Fibroblast of skin of right biceps (primary cell): ENCODE measurements at regions not wholly inside any gene's neighbourhood (a gene's known extent, or its start where the extent isn't known, plus 50 kb on each side); places are given as distances from the start of the nearest gene placed in this dataset.

Experiments used
- DNase-seq: peaks from one replicate; pipeline ENCODE4 v3.0.0-alpha.2; 2013

DNA sequence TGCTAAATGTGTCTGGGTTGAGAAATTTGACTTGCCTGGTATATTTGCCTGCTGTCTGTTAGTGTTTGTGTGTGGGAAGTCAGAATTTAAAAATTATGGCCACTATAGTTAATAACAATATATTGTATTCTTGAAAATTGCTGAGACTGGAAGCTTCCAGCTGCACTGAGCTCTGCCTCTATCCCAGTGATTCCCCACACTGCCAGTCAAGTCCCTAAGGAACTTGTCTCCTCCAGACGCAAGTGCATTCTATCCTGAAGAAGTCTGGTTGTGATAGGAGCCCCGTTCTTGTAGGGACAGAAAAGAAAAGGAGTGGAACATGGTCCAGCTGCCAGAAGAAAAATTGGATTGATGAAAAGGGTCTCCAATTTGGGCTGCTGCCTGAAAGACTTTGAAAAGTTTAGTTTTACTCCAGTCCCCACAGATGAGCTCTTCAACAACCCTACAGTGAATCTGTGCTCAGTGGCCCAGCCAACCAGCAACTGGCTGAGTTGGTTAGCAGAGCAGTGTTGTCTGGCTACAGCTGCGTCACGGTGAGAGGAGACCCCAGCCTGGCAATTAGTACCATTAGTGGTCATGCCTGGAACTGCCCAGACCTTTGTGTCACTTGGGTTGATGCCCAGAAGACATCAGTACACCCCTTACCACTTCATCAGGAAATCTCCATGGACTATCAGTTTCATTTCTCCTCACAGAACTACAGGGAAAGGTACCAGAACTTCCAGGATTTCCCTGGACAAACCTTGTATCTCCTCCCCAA lies 183.1 kb upstream of the MCHR2 start:
- DNase-seq, result no peak

DNA sequence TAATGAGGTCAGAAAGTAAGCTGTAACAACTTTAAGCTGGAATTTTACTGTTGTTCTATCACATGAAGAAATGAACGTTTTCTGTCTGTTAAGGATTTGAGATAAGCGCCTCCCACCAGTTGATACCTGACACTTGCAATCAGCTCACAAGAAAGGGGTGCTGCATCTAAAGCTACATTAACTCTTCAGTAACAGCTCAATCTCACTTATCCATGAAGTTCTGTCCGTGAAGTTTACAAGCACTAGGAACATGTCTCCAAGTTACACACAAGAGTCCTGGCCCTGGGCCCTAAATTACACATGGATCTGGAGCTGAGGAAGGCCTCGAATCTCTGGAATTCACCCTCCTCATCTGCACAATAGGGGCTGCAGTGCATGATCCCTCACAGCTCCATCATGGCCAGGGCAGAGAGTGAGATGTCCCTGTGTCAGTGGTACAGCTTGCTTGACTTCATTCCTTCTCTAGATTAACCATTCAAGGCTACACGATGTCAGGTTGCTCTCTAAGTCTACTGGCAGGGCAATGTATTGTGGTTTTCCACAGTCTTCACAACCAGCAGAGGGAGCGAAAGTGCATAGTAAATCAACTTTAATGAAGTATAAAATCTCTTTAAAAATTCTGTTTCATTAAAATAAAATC lies 182.4 kb upstream of the MCHR2 start:
- DNase-seq, result peak; percentile 77

DNA sequence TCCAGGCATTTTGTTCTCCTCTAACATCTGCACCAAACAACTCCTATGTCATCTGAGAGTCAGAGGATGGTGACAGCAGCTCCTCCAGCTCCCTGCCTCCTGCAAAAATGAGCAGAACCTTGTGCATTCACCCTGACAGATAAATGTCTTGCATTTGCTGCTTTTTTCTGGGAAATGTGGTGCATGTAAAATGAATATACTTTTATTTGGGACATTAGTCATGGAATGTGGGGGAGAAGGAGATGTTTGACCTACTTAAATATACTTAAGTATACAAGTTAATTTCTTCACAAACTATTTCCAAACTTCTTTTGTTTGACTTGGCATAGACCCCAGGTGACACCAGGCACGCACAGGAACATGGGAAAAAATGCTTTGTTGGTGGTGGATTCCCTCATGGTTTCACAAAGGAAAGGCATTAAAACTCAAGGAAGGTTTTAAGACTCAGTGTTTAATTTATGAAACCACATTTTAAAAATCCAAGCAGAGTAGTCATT lies 181.8 kb upstream of the MCHR2 start:
- peak; percentile 98 for DNase-seq

DNA sequence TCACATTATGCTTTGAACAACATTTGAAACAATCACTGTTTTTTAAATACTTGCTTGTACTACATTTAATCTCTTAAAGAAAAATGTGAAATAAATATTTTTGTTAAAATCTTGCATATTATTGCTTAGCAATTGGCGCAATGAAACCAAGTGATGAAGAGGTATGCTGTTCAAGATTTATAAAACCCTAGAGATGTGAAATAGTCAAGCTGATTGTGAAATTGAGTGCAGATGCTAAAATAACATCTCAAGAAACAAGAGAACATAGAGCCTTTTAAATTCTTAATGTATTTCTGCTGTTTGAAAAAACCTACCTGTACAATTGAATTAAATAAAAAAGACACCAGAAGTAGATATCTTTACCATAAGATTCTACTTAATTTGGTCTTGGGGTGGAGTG lies 179.2 kb upstream of the MCHR2 start:
- DNase-seq, result no peak

DNA sequence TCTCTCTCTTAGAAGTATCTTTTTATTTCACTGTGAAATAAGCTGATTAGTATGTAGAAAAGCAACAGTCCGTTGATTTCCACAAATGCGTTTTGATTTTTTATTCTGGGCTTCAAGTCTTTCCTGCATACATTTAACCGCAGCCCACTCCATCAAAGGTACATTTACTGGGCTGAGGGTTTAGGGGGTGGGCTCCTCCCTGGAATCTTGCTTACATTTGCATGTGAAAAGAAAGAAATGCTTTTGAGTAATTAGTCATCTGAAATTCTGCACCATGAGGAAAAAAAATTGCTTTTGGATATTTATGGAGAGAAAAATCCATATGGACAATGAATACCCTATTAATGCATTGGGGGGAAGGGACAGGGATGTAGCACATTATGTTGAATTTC lies 178.3 kb upstream of the MCHR2 start:
- no peak for DNase-seq

DNA sequence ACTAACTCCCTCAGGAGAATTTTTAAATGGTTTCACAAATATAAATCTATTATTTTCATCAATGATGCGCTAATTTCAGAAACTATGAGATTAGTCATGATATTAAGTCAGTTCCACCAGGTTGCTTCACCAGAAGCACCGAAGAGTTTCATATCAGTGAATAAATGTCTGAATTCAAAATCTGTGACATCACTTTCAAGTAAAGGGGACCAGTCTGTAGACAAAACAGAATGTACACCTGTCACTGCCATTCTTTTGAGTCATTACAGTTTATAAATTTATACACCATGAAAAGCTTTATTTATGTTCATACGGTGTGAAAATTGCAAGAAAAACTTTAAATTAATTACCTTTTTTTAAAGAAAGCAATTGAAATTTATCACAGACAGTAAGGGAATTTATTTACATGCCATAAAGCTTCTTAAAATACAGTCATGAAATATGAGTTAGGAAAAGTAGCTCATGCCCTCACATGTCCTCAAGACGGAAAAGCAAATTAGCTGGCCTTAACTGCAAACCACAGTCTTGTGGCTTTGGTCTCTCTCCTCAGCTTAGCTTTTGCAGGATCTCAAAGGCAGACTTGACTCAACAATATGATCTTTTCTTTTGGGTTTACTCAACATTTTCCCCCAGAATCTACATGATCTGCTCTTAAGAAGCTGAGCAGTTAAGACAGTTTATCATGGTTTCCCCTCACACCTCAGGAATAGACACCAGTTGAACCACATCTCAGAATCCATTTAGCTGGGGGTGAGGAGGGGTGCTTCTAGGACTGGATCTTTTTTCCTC lies 177.7 kb upstream of the MCHR2 start:
- peak; percentile 84 for DNase-seq

DNA sequence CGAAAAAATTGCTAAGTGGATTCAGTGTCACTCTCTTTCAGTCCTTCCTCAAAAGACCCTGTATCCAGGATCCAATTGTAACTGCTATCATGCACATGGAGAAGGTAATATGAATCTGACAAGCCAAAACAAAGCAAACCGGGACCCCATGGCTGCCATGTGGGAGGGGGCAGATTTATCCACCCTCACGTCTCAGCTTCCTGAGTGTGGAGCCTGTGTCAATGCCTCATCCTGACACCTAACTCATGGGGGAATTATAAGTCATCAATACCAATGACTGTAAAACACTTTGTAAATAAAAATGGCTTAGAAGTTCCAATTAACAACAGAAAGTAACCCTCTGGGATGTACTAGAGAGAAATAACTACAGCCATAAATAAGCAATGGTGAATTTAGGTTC lies 174.1 kb upstream of the MCHR2 start:
- no peak for DNase-seq

DNA sequence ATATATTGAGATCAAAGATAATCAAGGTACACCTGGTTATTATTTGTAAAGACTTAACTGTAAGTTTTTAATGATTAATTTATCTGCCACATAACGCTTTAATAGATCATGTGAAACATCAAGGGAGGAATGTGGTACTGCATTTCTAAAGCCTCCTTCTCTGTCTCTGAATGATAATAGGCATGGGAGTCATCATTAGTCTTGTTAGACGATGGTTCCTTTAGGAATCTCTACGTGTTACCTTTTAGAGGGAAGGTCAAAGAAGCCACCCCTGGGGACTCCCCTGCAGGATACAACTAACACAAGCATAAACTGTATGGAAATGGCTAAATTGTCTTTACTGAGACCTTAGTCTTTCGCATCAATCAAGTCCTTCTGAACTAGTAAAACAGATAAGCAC lies 173.6 kb upstream of the MCHR2 start:
- peak; percentile 14 for DNase-seq

DNA sequence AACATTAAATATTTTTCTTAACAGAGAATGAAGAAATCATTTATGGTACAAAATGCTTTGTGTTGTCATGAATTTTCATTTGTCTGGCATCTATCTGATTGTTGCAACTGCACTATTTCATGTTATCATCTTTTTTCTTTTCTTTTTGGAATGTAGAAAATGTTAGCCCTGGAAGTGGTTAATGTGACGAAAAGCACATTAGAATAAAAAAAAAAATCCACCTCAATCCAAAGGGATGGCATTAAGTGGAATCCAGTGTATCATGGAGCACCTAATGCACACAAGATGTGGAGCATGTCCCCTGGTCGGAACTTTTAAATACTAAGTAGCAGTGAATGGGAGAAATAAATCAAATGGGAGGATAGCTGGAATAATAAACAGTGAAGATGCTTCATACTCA lies 172.9 kb upstream of the MCHR2 start:
- DNase-seq, result peak; percentile 90

DNA sequence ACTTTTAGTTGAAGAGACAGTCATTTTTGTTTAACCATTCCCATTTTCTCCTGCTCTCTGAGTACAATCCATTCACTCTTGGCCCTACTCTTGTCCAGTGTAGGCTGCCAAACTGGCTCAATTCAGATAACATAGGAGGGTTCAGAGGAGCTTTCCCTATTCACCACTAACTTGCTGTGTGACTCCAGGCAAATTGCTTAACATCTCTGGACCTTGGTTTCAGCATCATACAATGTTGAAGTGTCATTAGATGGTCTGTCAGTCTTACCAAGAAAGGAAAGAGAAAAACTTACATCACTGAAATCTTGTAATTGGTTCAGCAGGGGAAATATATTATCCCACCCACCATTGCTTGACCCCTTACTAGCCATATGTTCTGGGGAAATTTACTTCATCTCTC lies 171.4 kb upstream of the MCHR2 start:
- DNase-seq, result no peak

DNA sequence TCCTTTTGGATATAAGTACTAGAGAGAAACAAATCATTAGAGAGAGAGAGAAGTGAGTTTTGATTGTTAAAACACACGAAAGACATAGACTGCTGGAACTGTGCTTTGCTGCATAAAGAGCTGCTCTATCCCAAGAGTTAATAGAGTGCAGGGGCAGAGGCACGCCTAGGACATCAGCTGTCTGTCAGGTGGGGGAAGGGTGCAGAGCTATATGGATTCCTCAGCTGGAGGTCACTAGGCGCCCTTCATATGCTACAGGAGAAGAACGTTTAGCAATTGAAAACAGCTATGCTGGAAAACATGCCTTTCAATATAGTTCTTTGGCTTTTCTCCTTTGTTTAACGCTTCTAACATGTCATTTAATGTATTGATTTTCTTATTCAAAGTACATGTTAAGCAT lies 169.0 kb upstream of the MCHR2 start:
- DNase-seq, result no peak

DNA sequence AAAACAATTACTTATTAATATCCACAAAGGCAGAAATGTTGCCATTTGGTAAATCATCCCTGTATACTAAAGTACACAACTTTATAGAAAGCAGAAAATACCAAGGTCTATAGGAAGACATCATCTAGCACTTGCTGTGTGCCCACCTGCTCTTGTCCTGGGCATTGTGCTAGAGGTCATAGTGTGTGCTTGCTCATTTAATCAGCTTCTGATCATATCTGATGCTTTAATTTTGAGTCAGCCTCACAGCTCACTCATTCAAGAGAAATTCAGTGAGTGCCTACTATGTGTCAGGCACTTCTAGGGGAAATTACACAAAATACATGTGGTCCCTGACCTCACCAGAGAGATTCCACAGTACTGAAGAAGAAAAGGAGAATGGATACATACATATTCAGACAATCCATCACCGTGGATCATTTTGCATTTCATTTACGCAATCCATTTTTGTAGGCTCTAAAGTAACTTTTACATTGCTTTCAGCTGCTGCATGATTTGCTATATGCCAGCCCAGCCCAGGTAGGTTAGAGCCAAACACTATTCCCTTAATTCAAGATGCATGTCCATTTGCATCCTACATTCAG lies 167.9 kb upstream of the MCHR2 start:
- DNase-seq, result no peak

DNA sequence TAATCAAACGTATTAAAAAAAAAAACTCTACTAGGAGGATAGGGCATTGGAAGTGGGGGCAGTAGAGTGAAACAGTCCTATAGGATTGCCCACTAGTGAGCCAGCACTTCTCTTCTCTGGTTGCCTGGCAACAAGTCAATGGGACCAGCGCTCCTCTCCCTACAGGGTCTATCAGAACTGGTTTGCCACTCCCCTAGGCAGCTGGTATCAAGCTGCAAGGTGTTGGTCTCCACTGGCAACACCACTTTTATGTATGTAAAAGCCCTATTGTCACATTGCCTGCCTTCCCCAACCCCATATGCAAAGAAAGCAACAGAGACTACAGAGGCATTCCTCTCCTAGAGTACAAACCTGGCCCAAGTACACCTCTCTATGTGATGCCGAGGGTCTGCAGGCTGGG lies 166.9 kb upstream of the MCHR2 start:
- DNase-seq, result no peak

DNA sequence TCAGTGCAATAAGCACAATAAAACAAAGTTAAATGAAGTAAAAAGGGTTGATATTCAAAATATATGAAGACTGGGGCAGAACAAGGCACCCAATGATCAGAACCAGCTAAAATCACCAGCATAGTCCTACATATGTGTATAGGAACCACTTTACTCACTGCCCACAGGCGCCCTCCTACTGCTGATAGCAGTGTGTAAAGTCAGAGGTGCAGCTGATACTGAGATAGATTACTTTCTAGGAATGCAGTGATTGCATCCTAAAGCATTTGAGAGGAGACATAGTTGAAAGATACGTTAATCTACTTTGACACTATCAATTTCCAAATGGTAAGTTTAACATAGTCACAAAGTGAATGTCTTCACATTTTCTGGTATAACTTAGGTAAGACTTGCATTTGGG lies 161.1 kb upstream of the MCHR2 start:
- no peak for DNase-seq

DNA sequence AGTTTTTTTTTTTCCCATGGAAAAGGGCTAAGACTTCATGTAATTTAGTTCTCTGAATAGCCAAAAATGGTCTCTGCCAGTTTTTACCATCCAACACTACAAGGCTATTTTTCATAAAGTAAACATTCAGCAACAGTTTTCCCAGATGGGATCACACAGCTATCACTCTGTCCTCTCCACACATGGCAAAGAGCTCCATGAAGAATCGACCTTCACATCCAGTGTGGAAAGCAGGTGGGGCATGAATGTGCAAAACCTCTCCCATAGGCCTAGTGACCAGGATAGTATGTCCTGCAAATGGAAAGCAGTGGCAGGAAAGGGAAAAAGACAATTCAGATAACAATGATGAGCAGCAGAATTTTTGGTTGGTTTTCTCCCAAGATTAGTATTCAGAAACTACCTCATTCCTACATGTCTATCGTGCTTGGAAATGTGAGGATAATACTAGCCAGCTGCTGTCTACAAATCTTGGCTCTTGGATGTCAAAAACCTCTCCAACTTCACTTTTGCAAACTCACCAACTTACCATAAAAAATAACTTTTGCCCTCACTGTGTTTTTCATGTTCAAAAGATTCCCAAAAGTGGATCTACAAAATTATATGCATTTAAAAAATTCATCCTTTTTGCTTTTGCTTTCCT lies 159.7 kb upstream of the MCHR2 start:
- no peak for DNase-seq

DNA sequence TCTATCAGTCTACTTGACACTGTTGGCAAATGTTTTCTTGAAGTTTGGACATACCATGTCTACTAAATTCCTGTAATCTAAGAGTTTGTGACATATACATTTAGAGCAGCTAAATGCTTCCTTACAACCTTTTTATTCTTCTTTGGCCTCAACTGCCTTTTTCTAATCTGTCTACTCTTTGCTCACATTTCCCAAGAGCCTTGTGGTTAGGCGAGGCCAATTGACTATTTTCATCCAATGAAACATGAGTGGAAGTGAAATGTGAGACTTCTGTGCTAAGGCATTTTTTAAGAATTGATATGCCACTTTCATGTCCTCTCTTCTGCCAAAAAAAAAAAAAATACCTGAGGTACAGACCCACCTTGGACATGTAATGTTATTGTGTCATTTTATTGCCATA lies 158.2 kb upstream of the MCHR2 start:
- peak; percentile 11 for DNase-seq

DNA sequence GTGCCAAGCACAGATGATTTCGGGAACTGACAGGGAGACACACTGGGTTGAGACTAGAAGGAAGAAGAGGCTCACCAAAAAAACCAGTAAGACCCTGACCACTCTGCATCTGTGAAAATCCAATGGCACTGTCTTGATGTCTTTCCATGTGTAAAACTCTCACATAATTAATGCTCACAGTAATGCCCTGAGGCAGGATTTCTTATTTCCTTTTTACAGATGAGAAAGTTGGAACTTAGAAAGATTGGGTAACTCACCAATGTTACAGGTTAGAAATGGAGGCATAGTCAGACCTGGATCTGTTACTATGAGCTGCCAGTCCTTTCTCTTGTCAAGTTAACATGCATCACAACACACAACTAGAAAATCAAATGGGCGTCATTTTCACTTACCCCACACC lies 151.0 kb upstream of the MCHR2 start:
- DNase-seq, result no peak

DNA sequence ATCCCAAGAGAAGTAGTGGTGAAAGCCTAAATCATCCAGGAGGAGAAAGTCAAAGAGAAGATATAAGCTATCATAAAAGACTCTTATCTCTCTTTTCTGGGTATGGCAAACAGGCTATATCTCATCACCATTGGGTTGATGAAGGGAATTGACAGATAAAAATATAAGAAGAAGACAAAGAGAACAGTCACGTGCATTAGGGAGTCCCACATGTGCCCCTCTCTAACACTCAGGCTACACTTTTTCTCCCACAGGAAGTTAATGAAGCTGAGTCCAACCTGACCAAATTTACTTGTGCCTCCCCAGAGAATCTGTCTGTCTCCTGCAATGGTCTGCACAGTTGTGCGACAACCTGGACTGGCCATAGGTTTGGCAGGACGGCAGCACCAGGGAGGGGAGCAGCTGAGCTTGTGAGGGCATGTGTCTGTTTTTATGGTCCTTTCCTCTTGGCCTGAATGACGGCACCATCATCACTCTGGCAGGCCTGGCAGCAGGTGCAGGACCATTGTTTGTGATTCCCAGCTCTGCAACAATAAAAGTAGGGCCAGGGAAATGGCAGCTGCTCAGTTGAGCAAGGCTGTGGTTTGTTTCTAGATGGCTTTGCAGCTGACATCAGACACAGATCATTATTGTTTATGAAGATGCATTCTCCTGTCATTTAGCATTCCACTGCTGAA lies 144.5 kb upstream of the MCHR2 start:
- no peak for DNase-seq

DNA sequence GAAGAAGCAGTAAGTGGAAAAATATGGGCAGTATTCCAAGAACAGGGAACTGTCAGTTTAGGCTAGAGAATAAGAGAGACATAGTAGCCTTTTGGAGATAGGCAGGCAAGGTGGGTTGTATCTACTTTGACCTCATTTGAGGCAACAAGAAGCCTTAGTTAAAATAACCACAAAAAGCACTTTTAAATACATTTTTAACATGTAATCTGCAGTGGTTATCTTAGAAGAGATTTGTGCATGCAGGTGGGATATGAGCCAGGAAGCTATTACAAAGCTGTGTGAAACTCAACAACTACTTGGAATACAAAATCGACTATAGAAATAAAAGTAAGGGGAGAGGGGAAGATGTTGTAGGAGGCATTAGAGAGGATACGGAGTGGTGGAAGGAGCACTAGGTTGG lies 143.7 kb upstream of the MCHR2 start:
- DNase-seq, result no peak

DNA sequence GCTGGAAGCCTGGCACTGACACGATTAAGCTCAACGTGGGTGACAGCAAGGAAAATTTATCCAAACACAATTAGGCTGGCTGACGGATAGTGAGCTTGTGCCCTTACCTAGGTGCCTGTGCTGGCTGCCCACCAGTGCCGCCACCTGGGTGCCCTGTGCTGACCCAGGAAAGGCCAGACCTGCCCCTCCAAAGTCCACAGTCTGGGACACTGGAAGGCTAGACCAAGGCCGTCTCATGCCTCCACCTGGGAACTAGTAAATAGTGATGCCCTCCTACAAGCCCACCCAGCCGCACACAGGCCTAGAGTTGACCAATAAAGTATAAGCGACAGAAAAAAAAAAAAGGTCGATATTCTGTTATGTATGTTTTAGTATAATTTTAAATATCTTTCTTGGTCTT lies 142.6 kb upstream of the MCHR2 start:
- no peak for DNase-seq

DNA sequence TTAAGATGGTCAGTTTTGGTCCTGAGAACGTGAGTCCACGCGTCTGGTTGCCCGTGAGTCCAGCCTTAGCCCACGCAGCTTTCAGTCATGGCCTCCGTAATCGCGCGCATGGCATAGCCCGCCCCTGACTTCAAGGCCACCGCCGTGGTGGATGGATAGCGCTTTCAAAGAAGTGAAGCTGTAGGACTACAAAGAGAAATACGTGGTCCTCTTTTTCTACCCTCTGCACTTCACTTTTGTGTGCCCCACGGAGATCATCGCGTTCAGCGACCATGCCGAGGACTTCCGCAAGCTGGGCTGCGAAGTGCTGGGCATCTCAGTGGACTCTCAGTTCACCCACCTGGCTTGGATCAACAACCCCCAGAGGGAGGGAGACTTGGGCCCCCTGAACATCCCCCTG lies 142.0 kb upstream of the MCHR2 start:
- DNase-seq, result no peak

DNA sequence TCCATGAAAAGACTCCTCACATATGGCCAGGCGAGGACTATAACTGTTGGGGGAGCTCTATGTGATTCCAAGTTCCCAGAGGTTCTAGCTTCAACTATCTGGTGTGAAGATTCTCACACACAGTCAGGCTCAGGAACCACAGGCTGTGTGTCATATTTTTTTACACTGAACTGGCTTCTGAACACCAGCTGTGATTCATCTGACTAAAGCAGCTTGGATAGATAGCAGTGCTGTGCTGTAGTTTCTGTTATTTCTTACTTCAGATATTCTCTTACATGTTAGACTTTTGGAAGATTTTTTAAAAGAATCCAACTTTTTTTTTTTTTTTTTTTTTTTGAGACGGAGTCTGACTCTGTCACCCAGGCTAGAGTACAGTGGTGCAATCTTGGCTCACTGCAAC lies 140.7 kb upstream of the MCHR2 start:
- peak; percentile 56 for DNase-seq

DNA sequence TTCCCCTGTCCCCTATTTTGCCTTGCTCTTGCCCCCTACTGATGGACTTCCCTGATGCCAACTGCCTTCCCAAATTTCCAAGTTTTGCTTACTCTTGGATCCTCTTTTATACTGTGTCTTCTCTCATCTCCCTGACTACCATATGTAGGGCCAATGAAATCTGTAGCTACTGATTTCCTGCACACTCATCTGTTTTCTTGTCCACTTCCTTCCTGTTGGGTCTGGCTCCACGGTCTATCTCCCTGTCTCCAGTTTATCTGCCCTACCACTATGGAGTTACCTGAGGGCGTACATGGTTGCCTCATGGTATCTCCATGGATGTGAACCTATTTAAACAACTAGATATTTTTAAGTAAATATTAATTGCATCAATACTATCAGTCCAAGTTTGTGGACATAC lies 140.3 kb upstream of the MCHR2 start:
- DNase-seq, result no peak
